H1 (cell line): ENCODE measurements at regions not wholly inside any gene's neighbourhood (a gene's known extent, or its start where the extent isn't known, plus 50 kb on each side); places are given as distances from the start of the nearest gene placed in this dataset.
"Not testable (repeated sequence)": the region's sequence is repeated elsewhere in the genome, so short reads cannot be mapped to it uniquely, and the experiment has no call there.

Source experiments
- CTCF ChIA-PET: fragments of 300-600 bp; sonication (Branson Sonifier 250); formaldehyde crosslinking; loops from one replicate; lab custom pipeline; 2021; ENCODE audit not compliant: partially characterized antibody; lab: Charles Lee
- POLR2A ChIA-PET: fragments of 300-600 bp; sonication (Branson Sonifier 250); formaldehyde crosslinking; loops from one replicate; lab custom pipeline; 2021; ENCODE audit warnings: inconsistent platforms; ENCODE audit not compliant: partially characterized antibody; lab: Charles Lee
- DNase-seq, 2 experiments: peaks; one replicate each; pipeline versions ENCODE4 v3.0.0 to v3.0.0-alpha.2; 2010 to 2022; ENCODE audit warnings: low spot score in 2 of 2, low read depth in 1 of 2, mixed read lengths in 1 of 2
- FAIRE-seq: peaks from 2 replicates; lab custom pipeline; 2011; peaks lifted over from hg19 to GRCh38; lab: Jason Lieb, UNC
- H2AFZ ChIP-seq: 2 replicates; pipeline ENCODE4 v1.8.1; 2012; ENCODE audit warnings: low read length, inconsistent platforms
- H2AK5ac ChIP-seq: 2 replicates; pipeline ENCODE4 v1.6.1; 2013; ENCODE audit warnings: low read depth, low read length
- H2BK120ac ChIP-seq: replicated peaks from 2 replicates; pipeline ENCODE3; 2013; ENCODE audit warnings: low read depth, low read length, inconsistent platforms
- H2BK12ac ChIP-seq: 2 replicates; pipeline ENCODE4 v1.6.1; 2013; ENCODE audit warnings: low read depth, low read length
- H2BK15ac ChIP-seq: 2 replicates; pipeline ENCODE4 v1.6.1; 2013; ENCODE audit warnings: low read length
- H2BK20ac ChIP-seq: 2 replicates; pipeline ENCODE4 v1.6.1; 2013; ENCODE audit warnings: low read length
- H2BK5ac ChIP-seq: 2 replicates; pipeline ENCODE4 v1.6.1; 2013; ENCODE audit warnings: low read depth, low read length
- H3K14ac ChIP-seq: 2 replicates; pipeline ENCODE4 v1.6.1; 2013; ENCODE audit warnings: inconsistent platforms; ENCODE audit not compliant: insufficient read length
- H3K18ac ChIP-seq: 2 replicates; pipeline ENCODE4 v1.6.1; 2013; ENCODE audit warnings: low read length; ENCODE audit errors: extremely low read depth
- H3K23ac ChIP-seq: 2 replicates; pipeline ENCODE4 v1.6.1; 2013; ENCODE audit warnings: inconsistent platforms; ENCODE audit not compliant: insufficient read length
- H3K23me2 ChIP-seq: 2 replicates; pipeline ENCODE4 v1.6.1; 2013; ENCODE audit warnings: low read depth, low read length
- H3K27ac ChIP-seq: 2 replicates; pipeline ENCODE4 v1.6.1; 2011; ENCODE audit warnings: low read depth, low read length, inconsistent platforms
- H3K27me3 ChIP-seq, 4 experiments: replicated peaks in 1 of 4; 1 replicate in 1 of 4; 2 replicates in 3 of 4; pipeline versions ENCODE4 v1.6.1 to v1.8.1; 2011 to 2013; ENCODE audit warnings: low read length in 3 of 4, mild to moderate bottlenecking in 3 of 4, inconsistent platforms in 2 of 4, mixed read lengths in 2 of 4, moderate library complexity in 1 of 4; ENCODE audit not compliant: control insufficient read depth in 3 of 4, insufficient read depth in 3 of 4; ENCODE audit errors: extremely low read depth in 1 of 4
- H3K36me3 ChIP-seq, 4 experiments: 2 replicates each; pipeline versions ENCODE4 v1.6.1 to v1.8.1; 2011 to 2013; ENCODE audit warnings: mild to moderate bottlenecking in 4 of 4, low read length in 3 of 4, moderate library complexity in 2 of 4, control low read depth in 1 of 4, inconsistent platforms in 1 of 4; ENCODE audit not compliant: insufficient read depth in 4 of 4, control insufficient read depth in 2 of 4
- H3K4ac ChIP-seq: replicated peaks from 2 replicates; pipeline ENCODE3; 2013; ENCODE audit warnings: low read length, low read depth, mixed read lengths, inconsistent platforms; ENCODE audit not compliant: insufficient read length
- H3K4me1 ChIP-seq, 4 experiments: replicated peaks in 1 of 4; 1 replicate in 1 of 4; 2 replicates in 3 of 4; pipeline versions ENCODE4 v1.6.1 to v1.8.1; 2011 to 2013; ENCODE audit warnings: low read length in 3 of 4, inconsistent platforms in 2 of 4, mixed read lengths in 1 of 4; ENCODE audit not compliant: insufficient read depth in 4 of 4, control insufficient read depth in 3 of 4
- H3K4me2 ChIP-seq, 2 experiments: 2 replicates each; pipeline versions ENCODE4 v1.6.1 to v1.8.1; 2011 to 2013; ENCODE audit warnings: low read depth in 2 of 2, low read length in 2 of 2, control low read depth in 1 of 2, inconsistent platforms in 1 of 2, mild to moderate bottlenecking in 1 of 2; ENCODE audit not compliant: insufficient read depth in 1 of 2
- H3K4me3 ChIP-seq, 4 experiments: fragments of 200-600, 300-600 bp in 1 of 4; sonication (generic), shearing (Covaris generic), sonication (Bioruptor Twin) in 1 of 4; 2 replicates each; pipeline versions ENCODE4 v1.5.1 to v1.8.1; 2011 to 2016; ENCODE audit warnings: low read length in 4 of 4, low read depth in 3 of 4, control low read depth in 2 of 4, inconsistent platforms in 2 of 4, mild to moderate bottlenecking in 2 of 4, mixed read lengths in 1 of 4, moderate library complexity in 1 of 4; ENCODE audit not compliant: insufficient read depth in 2 of 4; ENCODE audit errors: extremely low read depth in 1 of 4
- H3K56ac ChIP-seq: replicated peaks from 2 replicates; pipeline ENCODE3; 2013; ENCODE audit warnings: low read depth, mild to moderate bottlenecking, mixed read lengths, low read length, inconsistent platforms; ENCODE audit not compliant: insufficient read length
- H3K79me1 ChIP-seq: 2 replicates; pipeline ENCODE4 v1.6.1; 2013; ENCODE audit warnings: low read depth, low read length, control low read depth
- H3K79me2 ChIP-seq, 2 experiments: 2 replicates each; pipeline versions ENCODE4 v1.6.1 to v1.8.1; 2012 to 2013; ENCODE audit warnings: low read length in 2 of 2, mild to moderate bottlenecking in 2 of 2, inconsistent platforms in 1 of 2; ENCODE audit not compliant: insufficient read depth in 2 of 2, control insufficient read depth in 1 of 2
- H3K9ac ChIP-seq, 4 experiments: replicated peaks in 1 of 4; 1 replicate in 1 of 4; 2 replicates in 3 of 4; pipeline versions ENCODE4 v1.6.1 to v1.8.1; 2011 to 2013; ENCODE audit warnings: low read depth in 3 of 4, low read length in 3 of 4, control low read depth in 2 of 4, mild to moderate bottlenecking in 2 of 4, moderate library complexity in 2 of 4, inconsistent platforms in 1 of 4; ENCODE audit errors: extremely low read depth in 1 of 4
- H3K9me3 ChIP-seq, 2 experiments: 2 replicates each; pipeline versions ENCODE4 v1.6.1 to v1.8.1; 2012 to 2013; ENCODE audit warnings: mild to moderate bottlenecking in 2 of 2, moderate library complexity in 2 of 2, control low read depth in 1 of 2, inconsistent platforms in 1 of 2, low read depth in 1 of 2, low read length in 1 of 2, mixed read lengths in 1 of 2; ENCODE audit not compliant: insufficient read depth in 2 of 2
- H4K20me1 ChIP-seq, 2 experiments: replicated peaks in 1 of 2; 2 replicates each; pipeline versions ENCODE3 to v1.8.1; 2011 to 2013; ENCODE audit warnings: inconsistent platforms in 2 of 2, low read length in 2 of 2, mild to moderate bottlenecking in 1 of 2; ENCODE audit not compliant: insufficient read depth in 2 of 2, control insufficient read depth in 1 of 2
- H4K5ac ChIP-seq: 2 replicates; pipeline ENCODE4 v1.6.1; 2013; ENCODE audit warnings: low read length, low read depth, mixed read lengths, inconsistent platforms; ENCODE audit not compliant: insufficient read length
- H4K8ac ChIP-seq: 2 replicates; pipeline ENCODE4 v1.8.0; 2013; ENCODE audit warnings: mild to moderate bottlenecking, moderate library complexity, low read length, inconsistent platforms; ENCODE audit not compliant: insufficient read depth; ENCODE audit errors: extremely low read depth
- H4K91ac ChIP-seq: replicated peaks from 2 replicates; pipeline ENCODE3; 2013; ENCODE audit warnings: low read length, mixed read lengths, inconsistent platforms; ENCODE audit not compliant: insufficient read length
- WGBS, 2 experiments: shearing (Covaris generic) in 1 of 2; methylation state at CpG; one replicate each; pipeline versions ENCODE4 v1.1.6 to v1.1.7; 2013 to 2015; ENCODE audit warnings: low lambda C conversion rate in 2 of 2, mixed read lengths in 2 of 2, inconsistent platforms in 1 of 2, low coverage in 1 of 2, missing lambda C conversion rate in 1 of 2; ENCODE audit not compliant: insufficient replicate concordance in 2 of 2, insufficient coverage in 1 of 2, insufficient read length in 1 of 2; ENCODE audit errors: extremely low coverage in 1 of 2, missing lambda C conversion rate in 1 of 2; 5-methylcytosine and 5-hydroxymethylcytosine counted together

DNA sequence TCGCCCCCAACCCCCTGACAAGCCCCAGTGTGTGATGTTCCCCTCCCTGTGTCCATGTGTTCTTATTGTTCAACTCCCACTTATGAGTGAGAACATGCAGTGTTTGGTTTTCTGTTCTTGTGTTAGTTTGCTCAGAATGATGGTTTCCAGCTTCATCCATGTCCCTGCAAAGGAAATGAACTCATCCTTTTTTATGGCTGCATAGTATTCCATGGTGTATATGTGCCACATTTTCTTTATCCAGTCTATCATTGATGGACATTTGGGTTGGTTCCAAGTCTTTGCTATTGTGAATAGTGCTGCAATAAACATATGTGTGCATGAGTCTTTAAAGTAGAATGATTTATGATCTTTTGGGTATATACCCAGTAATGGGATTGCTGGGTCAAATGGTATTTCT is 107.5 kb downstream of the UTP18 start:
- H3K4me2 ChIP-seq, H3K79me2 ChIP-seq: not testable (repeated sequence)
- WGBS, 2 experiments, result 83% methylated on average over 1 of the region's 1 CpG; no CpG with 5 or more reads in 1 of the 2 experiments

More for the DNA sequence above, 107.5 kb downstream of the UTP18 start:
- H3K18ac ChIP-seq, H3K4ac ChIP-seq, H2AK5ac ChIP-seq, H2BK5ac ChIP-seq, H3K79me1 ChIP-seq, POLR2A ChIA-PET, H3K27ac ChIP-seq, CTCF ChIA-PET, H3K9ac ChIP-seq, H2BK20ac ChIP-seq, H3K14ac ChIP-seq, H3K23me2 ChIP-seq, H3K23ac ChIP-seq, H2BK12ac ChIP-seq, H2BK15ac ChIP-seq, H3K36me3 ChIP-seq, H3K56ac ChIP-seq, H2BK120ac ChIP-seq, DNase-seq, H4K8ac ChIP-seq, H2AFZ ChIP-seq, H3K9me3 ChIP-seq, H4K5ac ChIP-seq, H3K4me3 ChIP-seq, H3K27me3 ChIP-seq, H4K91ac ChIP-seq, H4K20me1 ChIP-seq, FAIRE-seq: not testable (repeated sequence)
- H3K4me1 ChIP-seq, result peaks cover 2 to 16% (median 10%) of the 10 kb centered on the region in 4 experiments
